GM10266 (cell line): ENCODE measurements at regions not wholly inside any gene's neighbourhood (a gene's known extent, or its start where the extent isn't known, plus 50 kb on each side); places are given as distances from the start of the nearest gene placed in this dataset.

Experiments used
- DNase-seq: peaks from one replicate; pipeline ENCODE4 v3.0.0; 2012; ENCODE audit errors: extremely low spot score
- TF ChIP-seq, protein P1 (sequence below): IDR thresholded peaks from 2 replicates; pipeline ENCODE4 v1.5.1; 2012; ENCODE audit warnings: mild to moderate bottlenecking, low read depth; ENCODE audit not compliant: control insufficient read depth, insufficient read depth; ENCODE audit errors: missing control alignments

DNA sequence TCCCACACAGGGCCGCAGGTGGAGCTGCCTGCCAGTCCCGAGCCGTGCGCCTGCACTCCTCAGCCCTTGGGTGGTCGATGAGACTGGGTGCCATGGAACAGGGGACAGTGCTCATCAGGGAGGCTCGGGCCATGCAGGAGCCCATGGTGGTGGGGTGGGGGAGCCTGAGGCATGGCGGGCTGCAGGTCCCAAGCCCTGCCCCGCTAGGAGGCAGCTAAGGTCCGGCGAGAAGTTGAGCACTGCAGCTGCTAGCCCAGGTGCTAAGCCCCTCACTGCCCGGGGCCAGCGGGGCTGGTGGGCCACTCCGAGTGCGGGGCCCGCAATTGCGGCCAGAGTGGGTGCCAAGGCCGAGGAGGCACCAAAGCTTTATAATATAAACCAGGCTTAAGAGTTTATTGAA, 479.7 kb downstream of the MMUT start:
- TF ChIP-seq, protein P1, sequence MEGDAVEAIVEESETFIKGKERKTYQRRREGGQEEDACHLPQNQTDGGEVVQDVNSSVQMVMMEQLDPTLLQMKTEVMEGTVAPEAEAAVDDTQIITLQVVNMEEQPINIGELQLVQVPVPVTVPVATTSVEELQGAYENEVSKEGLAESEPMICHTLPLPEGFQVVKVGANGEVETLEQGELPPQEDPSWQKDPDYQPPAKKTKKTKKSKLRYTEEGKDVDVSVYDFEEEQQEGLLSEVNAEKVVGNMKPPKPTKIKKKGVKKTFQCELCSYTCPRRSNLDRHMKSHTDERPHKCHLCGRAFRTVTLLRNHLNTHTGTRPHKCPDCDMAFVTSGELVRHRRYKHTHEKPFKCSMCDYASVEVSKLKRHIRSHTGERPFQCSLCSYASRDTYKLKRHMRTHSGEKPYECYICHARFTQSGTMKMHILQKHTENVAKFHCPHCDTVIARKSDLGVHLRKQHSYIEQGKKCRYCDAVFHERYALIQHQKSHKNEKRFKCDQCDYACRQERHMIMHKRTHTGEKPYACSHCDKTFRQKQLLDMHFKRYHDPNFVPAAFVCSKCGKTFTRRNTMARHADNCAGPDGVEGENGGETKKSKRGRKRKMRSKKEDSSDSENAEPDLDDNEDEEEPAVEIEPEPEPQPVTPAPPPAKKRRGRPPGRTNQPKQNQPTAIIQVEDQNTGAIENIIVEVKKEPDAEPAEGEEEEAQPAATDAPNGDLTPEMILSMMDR: no peak
- no peak for DNase-seq

DNA sequence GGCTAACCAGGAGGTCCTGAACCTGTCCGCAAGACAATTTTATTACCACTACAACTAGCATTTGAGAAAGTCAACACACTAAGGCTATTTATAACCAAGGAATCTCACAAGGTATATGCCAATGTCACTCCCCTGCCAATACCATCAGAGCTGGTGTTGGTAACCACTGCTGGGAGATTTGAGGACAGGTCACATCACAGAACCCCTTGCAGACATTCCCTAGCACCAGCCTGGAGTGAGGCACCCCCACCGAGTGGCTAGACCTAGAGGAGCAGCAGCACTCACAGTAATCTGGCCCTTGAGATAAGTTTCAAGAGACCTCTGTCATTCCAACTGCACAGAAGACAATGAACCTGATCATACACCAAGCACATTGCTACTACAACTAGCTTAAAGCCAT, 483.2 kb downstream of the MMUT start:
- TF ChIP-seq, protein P1: no peak
- no peak for DNase-seq

DNA sequence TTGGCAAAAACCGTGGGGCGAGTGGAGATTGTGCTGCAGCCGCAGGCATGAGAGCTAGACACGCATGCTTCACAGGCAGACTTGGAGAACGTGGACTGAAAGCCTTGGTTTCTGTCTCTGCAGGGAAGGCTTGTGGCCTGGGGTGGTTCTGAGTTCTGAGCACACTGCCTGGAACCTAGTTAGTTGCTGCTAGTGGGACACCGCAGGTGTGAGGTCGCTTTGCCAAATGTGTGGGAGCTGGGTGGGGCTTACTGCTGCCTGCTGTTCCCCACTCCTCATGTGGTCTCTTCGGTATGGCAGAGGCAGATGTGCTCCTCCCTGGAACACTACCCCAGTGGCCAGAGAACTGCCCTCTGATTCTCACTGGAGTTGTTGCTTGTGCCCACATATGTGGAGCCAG, 484.0 kb downstream of the MMUT start:
- DNase-seq: no peak
- TF ChIP-seq, protein P1: no peak

DNA sequence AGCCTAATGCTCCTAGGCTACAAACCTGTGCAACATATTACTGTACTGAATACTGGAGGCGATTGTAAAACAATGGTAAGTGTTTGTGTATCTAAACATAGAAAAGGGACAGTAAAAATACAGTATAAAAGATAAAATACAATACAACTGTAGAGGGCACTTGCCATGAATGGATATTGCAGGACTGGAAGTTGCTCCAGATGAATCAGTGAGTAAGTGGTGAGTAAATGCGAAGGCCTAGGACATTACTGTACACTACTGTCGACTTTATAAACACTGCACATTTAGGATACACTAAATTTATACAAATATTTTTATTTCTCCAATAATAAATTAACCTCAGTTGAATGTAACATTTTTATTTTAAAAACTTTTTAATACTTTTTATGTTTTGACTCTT, 485.0 kb downstream of the MMUT start:
- TF ChIP-seq, protein P1: no peak
- DNase-seq: no peak

DNA sequence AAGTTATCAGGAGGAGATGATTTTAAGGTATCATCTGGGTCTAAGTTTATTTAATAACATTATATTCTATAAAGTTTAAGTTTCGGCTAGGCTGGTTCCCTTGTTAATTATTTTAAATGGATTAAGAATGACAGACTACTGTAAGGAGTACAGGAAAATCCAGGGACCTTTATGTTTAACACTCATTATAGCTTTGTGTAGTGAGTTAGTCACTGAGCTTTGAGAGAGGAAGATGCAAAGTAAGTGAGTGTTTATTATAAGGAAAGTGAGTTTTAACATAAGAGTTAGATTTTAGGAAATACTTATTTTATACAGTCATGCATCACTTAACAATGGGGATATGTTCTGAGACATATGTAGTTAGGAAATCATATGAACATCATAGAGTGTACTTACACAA, 485.5 kb downstream of the MMUT start:
- TF ChIP-seq, protein P1: no peak

DNA sequence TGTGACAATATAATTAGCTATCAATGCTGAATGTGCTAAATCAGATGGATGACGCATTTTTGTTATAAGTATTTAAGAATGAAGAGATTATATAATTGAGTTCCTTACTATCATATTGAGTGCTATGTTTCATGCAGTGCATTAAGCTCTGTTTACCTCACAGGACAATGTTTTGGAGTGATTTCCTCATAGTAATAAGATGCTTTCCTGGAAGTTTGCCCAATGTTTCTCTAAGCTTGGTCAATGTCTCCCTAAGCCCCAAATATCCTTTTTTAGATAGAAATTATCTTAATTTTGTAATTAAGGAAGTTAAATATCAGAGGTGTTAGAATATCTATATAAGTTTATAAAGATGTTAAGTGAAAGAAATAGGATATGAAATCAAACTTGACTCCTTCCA, 489.6 kb downstream of the MMUT start:
- no peak for DNase-seq
- TF ChIP-seq, protein P1: no peak

More for the DNA sequence above, 485.5 kb downstream of the MMUT start:
- DNase-seq: no peak

DNA sequence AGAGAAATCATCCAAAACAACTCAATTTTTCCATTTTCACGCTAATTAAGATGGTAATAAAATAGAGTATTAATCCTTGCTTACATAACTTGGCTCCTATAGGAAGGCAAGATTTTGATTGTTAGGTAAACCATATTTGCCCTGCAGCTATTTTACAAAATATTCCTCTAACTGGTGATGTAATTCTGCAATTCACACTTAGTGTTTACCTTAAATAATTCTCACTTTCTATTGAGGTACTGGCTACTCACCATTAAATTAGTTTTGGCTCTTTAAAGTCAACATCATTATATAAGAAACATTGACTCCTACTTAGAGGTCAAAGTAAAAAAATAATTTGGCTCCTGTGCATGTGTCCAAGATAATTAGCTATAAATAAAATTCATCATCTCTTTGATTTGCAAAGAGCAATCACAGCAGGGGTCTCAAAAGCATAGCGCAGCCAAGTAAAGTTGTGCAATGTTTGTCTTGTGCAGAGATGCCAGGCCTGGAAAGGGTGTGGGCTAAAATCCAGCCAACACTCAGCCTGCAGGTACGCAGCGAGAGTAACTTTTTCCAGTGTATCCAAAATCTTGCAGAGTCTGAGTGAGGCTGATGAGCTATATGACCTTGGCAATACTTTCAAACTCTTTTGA, 501.2 kb downstream of the MMUT start:
- DNase-seq: no peak
- TF ChIP-seq, protein P1: no peak
